Colonic mucosa (tissue), 4 donors: ENCODE measurements at regions not wholly inside any gene's neighbourhood (a gene's known extent, or its start where the extent isn't known, plus 50 kb on each side); places are given as distances from the start of the nearest gene placed in this dataset.
A peak's percentile ranks its signal among the peaks of the same experiment; 100 is the strongest.

ENCODE experiments used
- DNase-seq: peaks from one replicate; pipeline ENCODE4 v3.0.0-alpha.2; 2020
- H3K27ac ChIP-seq: fragments of 200-600 bp; one replicate; pipeline ENCODE4 v1.8.0; 2021
- H3K27me3 ChIP-seq: fragments of 200-600 bp; one replicate; pipeline ENCODE4 v1.8.0; 2021
- H3K36me3 ChIP-seq: fragments of 200-600 bp; one replicate; pipeline ENCODE4 v1.8.0; 2021
- H3K4me1 ChIP-seq: fragments of 200-600 bp; one replicate; pipeline ENCODE4 v1.8.0; 2021; ENCODE audit warnings: mild to moderate bottlenecking
- H3K4me3 ChIP-seq: fragments of 200-600 bp; one replicate; pipeline ENCODE4 v1.8.0; 2021
- H3K9ac ChIP-seq, 2 donors: one replicate each; pipeline ENCODE4 v1.7.0; 2013; ENCODE audit warnings: control low read depth in 2 of 2, low read depth in 2 of 2, low read length in 2 of 2
- H3K9me3 ChIP-seq: fragments of 200-600 bp; one replicate; pipeline ENCODE4 v1.8.0; 2021
- CTCF ChIP-seq: fragments of 200-600 bp; IDR thresholded peaks from one replicate; pipeline ENCODE4 v1.8.0; 2022; ENCODE audit warnings: antibody characterized with exemption, mild to moderate bottlenecking
- intact Hi-C: fragments of 100-400 bp; cut with DNase I; formaldehyde crosslinking; loops from one replicate; pipeline ENCODE4 v1.14.1; 2022
- donor health status: healthy.
- donor health status: DM: no; HTN: no; CAD: no.
- donor health status: DM: no; HTN: no; CAD: no.

GRCh38 chr2:57891086-57891712 is 155.4 kb upstream of the VRK2 start:
- Histone ChIP-seq H3K27ac (no peak overlapping the region), H3K9ac (no peak overlapping the region), H3K9me3 (no peaks in the 10 kb centered on the region), H3K4me3 (no peak overlapping the region), H3K36me3 (no peaks in the 10 kb centered on the region), H3K27me3 (no peaks in the 10 kb centered on the region), H3K4me1 (no peaks in the 10 kb centered on the region)
- peak; percentile 47 for DNase-seq
- intact Hi-C loops = no loop called here
- no peak for TF ChIP-seq CTCF

- Histone ChIP-seq H3K27ac (no peak overlapping the region), H3K4me1 (no peaks in the 10 kb centered on the region), H3K4me3 (no peak overlapping the region), H3K36me3 (no peaks in the 10 kb centered on the region), H3K9me3 (no peaks in the 10 kb centered on the region), H3K9ac (no peak overlapping the region), H3K27me3 (no peaks in the 10 kb centered on the region)
- no peak for DNase-seq
- intact Hi-C loops = no loop called here
- TF ChIP-seq CTCF = no peak
Observed at GRCh38 chr2:57892920-57893319, 153.7 kb upstream of the VRK2 start.

- no peaks in the 10 kb centered on the region for H3K9me3 ChIP-seq
- intact Hi-C loops = no loop called here
- no peak overlapping the region for H3K27ac ChIP-seq
- TF ChIP-seq CTCF = no peak
- DNase-seq = no peak
- no peak overlapping the region for H3K9ac ChIP-seq
- H3K27me3 ChIP-seq = no peaks in the 10 kb centered on the region
- H3K4me3 ChIP-seq = no peak overlapping the region
- no peaks in the 10 kb centered on the region for H3K4me1 ChIP-seq
- H3K36me3 ChIP-seq = no peaks in the 10 kb centered on the region
Observed at GRCh38 chr2:57893347-57893746, 153.3 kb upstream of the VRK2 start.

- intact Hi-C loops = no loop called here
- no peaks in the 10 kb centered on the region for H3K4me1 ChIP-seq
- no peaks in the 10 kb centered on the region for H3K36me3 ChIP-seq
- H3K9ac ChIP-seq = no peak overlapping the region
- no peak for TF ChIP-seq CTCF
- no peak overlapping the region for H3K4me3 ChIP-seq
- no peak for DNase-seq
- no peaks in the 10 kb centered on the region for H3K27me3 ChIP-seq
- H3K27ac ChIP-seq = no peak overlapping the region
- no peaks in the 10 kb centered on the region for H3K9me3 ChIP-seq
Observed at GRCh38 chr2:57893786-57894185, 152.8 kb upstream of the VRK2 start.

- intact Hi-C loops = no loop called here
- Histone ChIP-seq H3K9me3 (no peaks in the 10 kb centered on the region), H3K4me1 (no peaks in the 10 kb centered on the region), H3K27me3 (no peaks in the 10 kb centered on the region), H3K27ac (no peak overlapping the region), H3K4me3 (no peak overlapping the region), H3K9ac (no peak overlapping the region), H3K36me3 (no peaks in the 10 kb centered on the region)
- no peak for TF ChIP-seq CTCF
- no peak for DNase-seq
Observed at GRCh38 chr2:57894381-57894780, 152.2 kb upstream of the VRK2 start.
